Lower leg skin (tissue), 4 donors: ENCODE measurements at regions not wholly inside any gene's neighbourhood (a gene's known extent, or its start where the extent isn't known, plus 50 kb on each side); places are given as distances from the start of the nearest gene placed in this dataset.

ENCODE experiments used
- DNase-seq, 2 donors: peaks; one replicate each; pipeline ENCODE4 v3.0.0-alpha.2; 2019; ENCODE audit warnings: low spot score in 2 of 2
- H3K4me3 ChIP-seq: fragments of 200-600 bp; sonication (generic); 2 replicates; pipeline ENCODE4 v1.5.1; 2017; ENCODE audit warnings: mild to moderate bottlenecking, low read depth; ENCODE audit not compliant: poor library complexity, severe bottlenecking
- POLR2A ChIP-seq, 2 donors: fragments of 450-650 bp; IDR thresholded peaks; one replicate each; pipeline ENCODE4 v1.6.1; 2016 to 2017; ENCODE audit warnings: antibody characterized with exemption in 2 of 2, mild to moderate bottlenecking in 1 of 2, moderate library complexity in 1 of 2
- WGBS, 2 donors: methylation state at CpG; one replicate each; pipeline ENCODE4 v1.1.5; 2018; 5-methylcytosine and 5-hydroxymethylcytosine counted together
- intact Hi-C: fragments of 100-400 bp; cut with DNase I; formaldehyde crosslinking; loops from one replicate; pipeline ENCODE4 v1.15.0; 2023; ENCODE audit warnings: low total_unique reads
- TF ChIP-seq, protein P1 (sequence below), 3 donors: fragments of 450-650 bp; IDR thresholded peaks; one replicate each; pipeline ENCODE4 v1.5.1; 2016; ENCODE audit warnings: antibody characterized with exemption in 3 of 3, mild to moderate bottlenecking in 3 of 3, moderate library complexity in 2 of 3

DNA sequence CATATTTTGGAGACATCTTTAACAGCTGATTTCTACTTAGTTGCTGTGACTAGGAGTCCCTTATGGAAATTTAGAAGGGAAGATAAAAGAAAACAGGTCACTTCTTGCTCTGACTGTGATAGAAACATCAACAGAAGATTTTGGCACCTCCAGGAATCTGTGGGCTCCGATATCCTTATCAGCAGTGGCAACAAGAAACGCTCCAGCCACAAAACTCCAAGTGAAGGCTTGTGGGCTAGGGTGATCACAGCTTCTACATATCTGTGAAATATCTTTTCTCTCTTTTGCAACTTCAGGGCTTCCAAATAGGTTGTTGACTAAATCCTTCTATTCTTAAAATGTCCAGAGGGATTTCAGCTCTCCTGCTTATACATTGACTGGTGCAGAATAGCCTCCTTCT lies 1625.5 kb upstream of the CDH6 start:
- DNase-seq, result no peak
- no peak for TF ChIP-seq POLR2A (IDR thresholded peaks at IDR 0.05)
- TF ChIP-seq, protein P1, sequence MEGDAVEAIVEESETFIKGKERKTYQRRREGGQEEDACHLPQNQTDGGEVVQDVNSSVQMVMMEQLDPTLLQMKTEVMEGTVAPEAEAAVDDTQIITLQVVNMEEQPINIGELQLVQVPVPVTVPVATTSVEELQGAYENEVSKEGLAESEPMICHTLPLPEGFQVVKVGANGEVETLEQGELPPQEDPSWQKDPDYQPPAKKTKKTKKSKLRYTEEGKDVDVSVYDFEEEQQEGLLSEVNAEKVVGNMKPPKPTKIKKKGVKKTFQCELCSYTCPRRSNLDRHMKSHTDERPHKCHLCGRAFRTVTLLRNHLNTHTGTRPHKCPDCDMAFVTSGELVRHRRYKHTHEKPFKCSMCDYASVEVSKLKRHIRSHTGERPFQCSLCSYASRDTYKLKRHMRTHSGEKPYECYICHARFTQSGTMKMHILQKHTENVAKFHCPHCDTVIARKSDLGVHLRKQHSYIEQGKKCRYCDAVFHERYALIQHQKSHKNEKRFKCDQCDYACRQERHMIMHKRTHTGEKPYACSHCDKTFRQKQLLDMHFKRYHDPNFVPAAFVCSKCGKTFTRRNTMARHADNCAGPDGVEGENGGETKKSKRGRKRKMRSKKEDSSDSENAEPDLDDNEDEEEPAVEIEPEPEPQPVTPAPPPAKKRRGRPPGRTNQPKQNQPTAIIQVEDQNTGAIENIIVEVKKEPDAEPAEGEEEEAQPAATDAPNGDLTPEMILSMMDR (IDR thresholded peaks at IDR 0.05), result no peak
- 71 to 86% methylated on average over 2 of the region's 2 CpGs for WGBS, 2 donors
- no peak overlapping the region for H3K4me3 ChIP-seq
- intact Hi-C loops, result no loop called here

DNA sequence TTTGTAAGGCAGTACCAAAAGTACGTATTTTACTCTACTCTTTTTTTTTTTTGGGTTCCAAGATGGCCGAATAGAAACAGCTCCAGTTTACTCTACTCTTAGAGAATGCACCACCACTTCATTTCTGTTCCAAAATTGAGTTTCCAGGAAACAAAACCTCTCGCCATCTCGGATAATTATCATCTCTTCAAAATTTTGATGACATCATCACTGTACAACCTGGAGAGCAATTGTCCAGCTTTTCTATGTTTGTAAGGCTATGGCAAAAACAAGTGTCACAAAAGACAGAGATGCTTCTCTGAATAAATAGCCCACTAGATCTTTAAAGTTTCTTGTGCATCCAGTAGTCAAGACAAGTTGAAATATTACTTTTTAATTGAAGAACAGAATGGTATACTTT lies 1631.9 kb upstream of the CDH6 start:
- 57 to 58% methylated on average over 4 of the region's 4 CpGs for whole genome bisulfite sequencing, 2 donors
- H3K4me3 ChIP-seq, result no peak overlapping the region
- intact Hi-C loops, result no loop called here

DNA sequence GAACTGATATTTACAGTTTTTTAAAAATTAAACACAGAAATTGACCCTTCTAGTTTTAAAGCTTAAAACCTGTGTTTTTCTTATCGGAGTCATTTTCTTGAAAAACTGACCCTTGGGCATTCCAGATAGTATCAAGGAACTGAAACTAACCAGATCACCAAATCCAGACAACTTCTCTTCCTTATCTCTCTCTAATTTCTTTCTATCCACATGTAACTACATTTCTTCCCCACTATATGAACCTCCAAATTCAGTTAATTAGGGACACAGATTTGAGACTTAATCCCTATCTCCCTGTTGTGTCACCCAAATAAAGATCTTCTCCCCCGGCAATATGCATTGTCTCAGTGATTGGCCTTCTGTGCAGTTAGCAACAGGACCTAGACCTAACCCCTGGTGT lies 1643.0 kb upstream of the CDH6 start:
- 86 to 90% methylated on average over 2 of the region's 2 CpGs for WGBS, 2 donors
- no peak for TF ChIP-seq POLR2A (IDR thresholded peaks at IDR 0.05)
- TF ChIP-seq, protein P1 (IDR thresholded peaks at IDR 0.05), result no peak
- intact Hi-C loops, result no loop called here
- no peak overlapping the region for H3K4me3 ChIP-seq
- no peak for DNase-seq

More for the DNA sequence above, 1631.9 kb upstream of the CDH6 start:
- no peak for DNase-seq
- TF ChIP-seq POLR2A (IDR thresholded peaks at IDR 0.05), result no peak
- TF ChIP-seq, protein P1 (IDR thresholded peaks at IDR 0.05), result no peak

DNA sequence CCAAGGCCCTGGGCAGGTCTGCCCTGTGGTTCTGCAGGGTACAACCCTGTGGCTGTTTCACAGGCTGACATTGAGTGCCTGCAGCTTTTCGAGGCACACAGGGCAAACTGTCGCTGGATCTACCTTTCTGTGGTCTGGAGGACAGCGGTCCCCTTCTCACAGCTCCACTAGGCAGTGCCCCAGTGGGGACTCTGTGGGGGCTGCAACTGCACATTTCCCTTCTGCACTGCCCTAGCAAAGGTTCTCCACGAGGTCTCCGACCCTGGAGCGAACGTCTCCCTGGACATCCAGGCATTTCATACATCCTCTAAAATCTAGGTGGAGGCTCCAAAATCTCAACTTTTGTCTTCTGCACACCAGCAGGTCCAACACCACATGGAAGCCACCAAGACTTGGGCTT lies 1645.2 kb upstream of the CDH6 start:
- intact Hi-C loops, result no loop called here
- no peak overlapping the region for H3K4me3 ChIP-seq
- no peak for DNase-seq
- 85 to 94% methylated on average over 7 of the region's 7 CpGs for WGBS, 2 donors
- TF ChIP-seq POLR2A (IDR thresholded peaks at IDR 0.05), result no peak
- TF ChIP-seq, protein P1 (IDR thresholded peaks at IDR 0.05), result no peak

DNA sequence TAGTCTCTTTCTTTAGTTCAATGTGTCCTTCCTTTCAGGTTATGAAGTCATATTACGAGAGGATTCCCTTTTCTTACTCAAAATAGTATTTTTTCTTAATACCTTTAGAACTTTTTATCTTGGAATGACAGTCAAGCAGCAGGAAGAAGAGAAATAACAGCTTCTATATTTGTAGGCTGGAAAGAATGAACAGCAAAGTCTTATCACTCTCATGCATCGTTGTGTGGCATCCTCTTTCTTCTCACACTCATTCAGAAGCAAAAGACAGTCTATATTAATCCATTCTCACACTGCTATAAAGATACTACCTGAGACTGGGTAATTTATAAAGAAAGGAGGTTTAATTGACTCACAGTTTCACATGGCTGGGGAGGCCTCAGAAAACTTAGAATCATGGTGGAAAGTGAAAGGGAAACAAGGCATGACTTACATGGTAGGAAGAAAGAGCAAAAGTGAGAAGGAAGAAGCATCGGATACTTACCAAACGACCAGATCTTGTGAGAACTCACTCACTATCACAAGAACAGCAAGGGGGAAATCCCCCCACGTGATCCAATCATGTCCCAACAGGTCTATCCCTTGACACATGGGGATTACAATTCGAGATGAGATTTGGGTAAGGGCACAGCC lies 1646.1 kb upstream of the CDH6 start:
- intact Hi-C loops, result no loop called here
- TF ChIP-seq, protein P1 (IDR thresholded peaks at IDR 0.05), result no peak
- no peak for TF ChIP-seq POLR2A (IDR thresholded peaks at IDR 0.05)
- whole genome bisulfite sequencing, 2 donors, result 52 to 68% methylated on average over 6 of the region's 6 CpGs
- no peak overlapping the region for H3K4me3 ChIP-seq
- DNase-seq, result no peak

DNA sequence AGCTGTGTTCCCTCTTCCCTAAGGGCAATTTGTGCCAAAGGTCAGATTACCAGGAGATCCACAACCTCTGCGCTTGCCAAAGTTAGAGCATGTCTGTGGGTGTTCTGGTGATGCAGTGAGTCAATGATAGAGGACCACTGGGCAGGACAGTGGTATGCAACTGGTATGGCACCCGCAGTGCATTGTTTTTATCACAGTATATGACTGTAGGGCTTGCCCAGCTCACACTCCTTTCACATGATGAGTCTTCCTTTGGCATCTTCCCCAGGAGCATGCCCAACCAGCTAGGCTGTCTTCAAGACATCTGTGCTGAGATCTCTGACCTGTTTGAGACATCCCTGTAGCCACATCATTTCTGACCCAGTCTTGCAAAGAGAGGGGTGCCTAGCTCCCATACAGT lies 1650.0 kb upstream of the CDH6 start:
- TF ChIP-seq, protein P1 (IDR thresholded peaks at IDR 0.05), result no peak
- no peak for TF ChIP-seq POLR2A (IDR thresholded peaks at IDR 0.05)
- intact Hi-C loops, result no loop called here
- DNase-seq, result no peak
- WGBS, 2 donors, result 67 to 90% methylated on average over 2 of the region's 2 CpGs
- no peak overlapping the region for H3K4me3 ChIP-seq
